HG03439 (cell line): ENCODE measurements at regions not wholly inside any gene's neighbourhood (a gene's known extent, or its start where the extent isn't known, plus 50 kb on each side); places are given as distances from the start of the nearest gene placed in this dataset.

Experiments
- ATAC-seq: cut with Tn5 transposase; IDR thresholded peaks from one replicate; pipeline ENCODE4 v1.9.1; 2021; ENCODE audit warnings: mild to moderate bottlenecking, moderate library complexity; ENCODE audit not compliant: unreplicated experiment

DNA sequence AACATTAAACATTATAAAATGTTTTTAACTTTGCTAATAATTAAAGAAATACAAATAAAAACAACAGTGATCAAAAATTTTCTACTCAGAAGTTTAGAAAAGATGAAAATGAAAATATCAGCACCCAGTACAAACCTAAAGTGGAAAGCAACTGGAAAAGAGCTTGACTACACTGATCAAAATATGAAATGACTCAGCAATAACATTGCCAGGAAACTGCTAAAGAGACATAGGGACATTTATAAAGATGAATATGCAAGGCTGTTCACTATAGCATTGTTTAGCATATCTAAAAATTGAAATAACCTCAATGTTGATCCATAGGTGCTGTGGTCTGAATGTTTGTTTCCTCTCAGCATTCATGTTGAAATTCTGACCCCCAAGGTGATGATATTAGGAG, 88.5 kb upstream of the NOCT start:
- no peak for ATAC-seq

DNA sequence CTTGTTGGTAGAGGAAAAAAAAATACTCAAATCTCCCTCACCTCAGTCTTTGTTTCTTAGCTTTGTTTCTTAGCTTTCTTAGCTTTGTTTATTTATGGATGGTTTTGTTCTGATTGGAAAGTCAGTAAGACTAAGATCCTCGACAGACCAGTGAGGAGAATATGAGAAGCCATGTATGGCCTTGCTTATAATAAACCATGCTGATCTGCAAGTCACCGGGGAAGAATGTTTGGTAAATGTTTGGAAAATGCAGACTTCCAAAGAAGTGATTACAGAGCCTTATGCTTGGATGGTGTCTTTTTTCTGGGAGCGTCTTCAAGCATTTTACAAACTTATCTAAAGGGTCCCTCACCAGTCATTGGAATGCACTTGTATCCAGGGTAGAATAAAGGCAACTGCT, 90.1 kb upstream of the NOCT start:
- ATAC-seq, result no peak

- ATAC-seq, result no peak
Measured at GRCh38 chr4:138919094-138919936, 96.3 kb upstream of the NOCT start.

DNA sequence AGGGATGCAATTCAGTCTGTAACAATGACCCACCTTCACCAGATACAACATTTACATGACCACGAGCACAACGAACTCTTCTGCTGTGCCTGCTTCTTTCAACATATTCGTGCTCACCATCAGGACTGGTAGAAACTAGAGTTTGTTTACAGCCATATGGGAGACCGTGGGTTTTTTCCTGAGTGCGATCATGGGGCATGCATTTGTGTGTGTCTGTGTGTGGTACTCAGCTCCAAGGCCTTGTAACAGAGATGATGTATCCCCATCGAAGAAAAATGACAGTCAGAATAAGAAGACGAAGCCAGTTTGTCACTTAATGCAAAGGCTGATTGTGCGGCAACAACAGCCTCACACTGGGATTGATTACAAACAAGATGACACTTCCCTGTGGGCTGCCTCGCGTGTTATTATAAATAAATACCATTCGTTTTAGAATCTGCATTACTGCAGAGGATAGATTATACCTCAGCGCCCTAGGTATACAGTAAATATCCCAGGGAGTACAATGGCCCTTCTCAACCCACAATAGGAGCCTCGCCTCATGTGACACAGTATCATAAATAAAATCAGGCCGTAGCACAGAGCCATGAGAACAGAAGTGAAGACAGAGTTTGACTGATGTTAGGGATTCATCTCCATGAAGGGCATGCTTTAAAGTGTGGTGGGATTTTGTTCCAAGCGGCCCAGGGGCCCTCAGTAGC, 97.3 kb upstream of the NOCT start:
- no peak for ATAC-seq

GRCh38 chr4:138916763-138917162, 98.8 kb upstream of the NOCT start:
- ATAC-seq, result no peak

- ATAC-seq, result no peak
Measured at GRCh38 chr4:138915756-138916155, 99.8 kb upstream of the NOCT start.

- ATAC-seq, result no peak
Measured at GRCh38 chr4:138912704-138913340, 102.8 kb upstream of the NOCT start.

GRCh38 chr4:138911909-138912703, 103.5 kb upstream of the NOCT start:
- no peak for ATAC-seq

DNA sequence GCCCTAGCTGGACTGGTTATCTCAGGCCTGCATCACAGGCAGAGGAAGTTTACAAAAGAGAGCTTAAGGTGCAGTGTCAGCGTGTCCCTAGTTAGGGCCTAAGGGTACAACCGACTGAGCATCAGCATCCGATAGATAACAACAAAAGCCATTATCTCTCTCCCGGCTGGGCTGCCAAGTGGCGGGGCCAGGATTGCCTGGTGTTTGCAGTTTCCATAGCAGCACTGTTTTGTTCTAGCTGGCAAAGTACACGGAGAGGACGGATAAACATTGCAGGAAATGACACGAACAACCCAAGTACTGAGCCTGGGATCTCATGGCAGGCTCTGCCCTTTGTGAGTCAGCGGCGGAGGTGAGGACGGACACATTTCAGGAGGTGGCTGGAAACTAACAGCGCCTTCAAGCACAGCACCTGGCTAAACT, 104.7 kb upstream of the NOCT start:
- ATAC-seq, result no peak

GRCh38 chr4:138910195-138910913, 105.2 kb upstream of the NOCT start:
- no peak for ATAC-seq

DNA sequence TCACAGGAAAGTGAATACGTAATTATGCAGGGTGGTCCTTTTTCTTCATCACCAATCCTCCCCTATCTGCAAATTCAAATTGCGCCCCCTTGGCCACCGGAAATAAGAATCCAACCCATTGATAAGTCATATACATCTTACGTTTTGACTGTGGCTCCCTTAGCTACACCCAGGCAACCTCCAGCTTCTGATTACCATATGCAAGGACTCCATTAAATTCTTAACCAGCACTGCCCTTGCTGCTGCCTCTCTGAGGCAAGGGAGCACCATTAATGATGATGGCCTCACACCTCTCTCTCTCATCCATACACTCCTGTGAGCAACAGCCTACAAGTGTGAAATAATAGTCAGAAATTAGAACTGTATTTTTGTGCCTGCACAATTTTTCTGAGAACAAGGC, 106.0 kb upstream of the NOCT start:
- no peak for ATAC-seq

GRCh38 chr4:138908134-138908533, 107.4 kb upstream of the NOCT start:
- no peak for ATAC-seq

DNA sequence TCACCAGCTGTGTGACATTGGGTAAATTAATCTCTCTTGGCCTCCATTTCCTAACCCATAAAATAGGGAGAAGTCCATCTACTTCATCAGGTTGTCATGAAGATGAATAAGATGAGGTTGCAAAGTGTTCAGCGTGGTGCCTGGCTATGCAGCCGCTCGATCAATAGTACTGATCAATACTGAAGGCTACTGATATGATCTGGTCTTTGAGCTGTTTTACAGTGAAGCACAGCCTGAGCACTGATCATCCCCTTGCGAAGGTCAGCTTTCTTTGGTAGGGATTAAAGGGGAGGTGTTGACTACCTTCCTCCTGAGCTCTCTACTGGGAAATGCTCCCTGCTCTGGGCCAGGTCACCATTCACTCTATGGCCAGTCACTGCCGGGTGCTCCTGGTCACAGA, 108.4 kb upstream of the NOCT start:
- no peak for ATAC-seq

DNA sequence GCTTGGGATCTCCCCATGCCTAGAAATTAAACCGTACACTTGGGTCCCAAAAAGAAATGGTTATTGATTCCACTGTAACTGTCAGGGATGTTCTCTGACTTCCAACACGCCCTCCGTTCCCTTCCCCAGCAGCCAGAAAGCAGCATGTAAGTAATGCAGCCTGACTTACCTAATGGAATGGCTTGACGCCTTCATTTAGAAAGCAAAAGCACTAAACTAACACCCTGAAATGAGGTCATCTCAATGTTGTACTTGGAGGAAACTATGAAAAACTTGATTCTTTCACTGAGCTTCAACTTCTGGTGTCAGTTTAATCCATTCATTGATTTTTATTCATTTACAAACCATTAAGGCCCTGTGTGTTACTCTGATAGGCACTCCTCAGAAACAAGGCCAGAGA, 110.8 kb upstream of the NOCT start:
- ATAC-seq, result no peak

DNA sequence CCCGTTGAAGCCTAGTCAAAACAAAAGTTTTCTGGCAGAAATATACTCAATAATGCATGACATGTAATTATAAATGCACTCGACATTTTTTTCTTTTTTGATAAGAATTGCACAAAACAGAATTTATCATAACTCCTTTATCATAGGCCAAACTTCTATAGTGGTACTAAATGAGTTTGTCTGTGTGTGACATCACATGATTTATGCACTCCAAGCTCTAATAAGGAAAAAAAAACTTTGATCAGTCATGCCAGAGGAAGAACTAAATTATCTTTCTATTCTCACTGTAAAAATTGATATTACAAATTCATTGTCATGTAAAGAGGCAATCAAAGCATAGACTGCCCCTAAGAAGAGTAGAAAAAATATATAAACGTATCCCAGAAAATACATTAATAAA, 112.4 kb upstream of the NOCT start:
- ATAC-seq, result no peak

DNA sequence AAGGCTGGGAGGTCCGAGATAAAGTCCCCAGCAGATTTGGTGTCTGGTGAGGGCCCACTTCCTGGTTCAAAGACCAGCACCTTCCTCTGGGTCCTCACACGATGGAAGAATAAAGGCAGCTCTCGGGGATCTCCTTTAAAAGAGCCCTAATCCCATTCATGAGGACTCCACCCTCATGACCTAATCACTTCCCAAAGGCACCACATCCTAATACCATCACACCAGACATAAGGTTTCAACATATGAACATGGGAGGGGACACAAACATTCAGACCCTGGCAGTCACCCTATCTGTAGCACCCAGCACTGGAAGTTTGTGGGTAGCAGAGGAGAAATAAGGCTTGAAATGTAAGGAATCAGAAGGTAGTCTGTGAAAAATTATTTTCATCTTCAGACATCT, 112.9 kb upstream of the NOCT start:
- no peak for ATAC-seq

DNA sequence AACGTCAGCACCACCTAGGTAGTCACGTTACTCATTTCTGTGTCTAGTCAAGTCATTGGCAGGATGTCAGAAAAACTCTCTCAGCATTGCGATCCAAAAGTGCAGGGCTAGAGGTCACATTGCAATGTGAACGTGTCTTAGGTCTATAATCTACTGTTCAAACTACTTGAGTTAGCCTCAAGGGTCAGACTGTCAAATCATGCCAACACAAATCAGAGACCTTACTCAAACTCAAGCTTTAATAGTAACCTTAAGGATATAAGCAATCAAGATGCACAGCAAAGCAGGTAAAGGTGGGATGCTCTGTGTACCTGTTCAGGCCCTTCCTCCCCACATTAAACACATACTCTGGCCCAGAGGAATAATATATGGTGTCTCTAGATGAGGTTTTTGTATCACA, 114.4 kb upstream of the NOCT start:
- no peak for ATAC-seq

- ATAC-seq, result no peak
Measured at GRCh38 chr4:138899999-138900398, 115.6 kb upstream of the NOCT start.

GRCh38 chr4:138898282-138898681, 117.3 kb upstream of the NOCT start:
- no peak for ATAC-seq

GRCh38 chr4:138897811-138898226, 117.8 kb upstream of the NOCT start:
- ATAC-seq, result no peak
